A673 (cell line): ENCODE measurements at regions not wholly inside any gene's neighbourhood (a gene's known extent, or its start where the extent isn't known, plus 50 kb on each side); places are given as distances from the start of the nearest gene placed in this dataset.

Experiments
- BruUV-seq: library from RNA; stranded (reverse); fragments of 400-500 nt; replicated peaks from 2 replicates; lab custom pipeline; 2021; lab: Mats Ljungman, UMichigan
- CTCF ChIA-PET: fragments of 300-600 bp; sonication (Branson Sonifier 250); formaldehyde crosslinking; loops from one replicate; lab custom pipeline; 2022; ENCODE audit warnings: antibody characterized with exemption; lab: Charles Lee
- POLR2A ChIA-PET: fragments of 300-600 bp; sonication (Branson Sonifier 250); formaldehyde crosslinking; loops from one replicate; lab custom pipeline; 2022; ENCODE audit warnings: antibody characterized with exemption; ENCODE audit not compliant: low non-redundant PET; lab: Charles Lee
- DNase-seq: peaks from one replicate; pipeline ENCODE4 v3.0.0-alpha.2; 2015; ENCODE audit warnings: low spot score
- H3K27ac ChIP-seq: fragments of 200-600 bp; sonication (generic); 2 replicates; pipeline ENCODE4 v1.5.1; 2016; ENCODE audit warnings: mixed run types, low read depth, mild to moderate bottlenecking, mixed read lengths, antibody characterized with exemption, low read length; ENCODE audit not compliant: poor library complexity, severe bottlenecking
- H3K27me3 ChIP-seq: fragments of 200-600 bp; sonication (generic); replicated peaks from 2 replicates; pipeline ENCODE4 v1.6.1; 2017; ENCODE audit warnings: mixed run types, low read depth, mild to moderate bottlenecking, mixed read lengths, antibody characterized with exemption, low read length; ENCODE audit not compliant: insufficient read depth, poor library complexity
- H3K36me3 ChIP-seq: fragments of 200-600 bp; sonication (generic); 2 replicates; pipeline ENCODE4 v1.6.1; 2016; ENCODE audit warnings: mixed run types, mild to moderate bottlenecking, mixed read lengths, antibody characterized with exemption, low read length; ENCODE audit not compliant: insufficient read depth, poor library complexity, severe bottlenecking
- H3K4me1 ChIP-seq: fragments of 200-600 bp; sonication (generic); 2 replicates; pipeline ENCODE4 v1.6.1; 2017; ENCODE audit warnings: mixed run types, mild to moderate bottlenecking, mixed read lengths, antibody characterized with exemption, low read length; ENCODE audit not compliant: insufficient read depth, poor library complexity, severe bottlenecking
- H3K4me3 ChIP-seq: fragments of 200-600 bp; sonication (generic); 2 replicates; pipeline ENCODE4 v1.5.1; 2016; ENCODE audit warnings: low read depth, mixed run types, mild to moderate bottlenecking, mixed read lengths, low read length; ENCODE audit not compliant: poor library complexity, severe bottlenecking
- H3K9me3 ChIP-seq: fragments of 200-600 bp; sonication (generic); 2 replicates; pipeline ENCODE4 v1.6.1; 2016; ENCODE audit warnings: mixed run types, low read depth, mild to moderate bottlenecking, mixed read lengths, antibody characterized with exemption, low read length; ENCODE audit not compliant: poor library complexity, severe bottlenecking
- EZH2 ChIP-seq: fragments of 200-600 bp; sonication (generic); IDR thresholded peaks from 2 replicates; pipeline ENCODE4 v1.6.1; 2017; ENCODE audit warnings: borderline replicate concordance, low read depth, mild to moderate bottlenecking, mixed read lengths, antibody characterized with exemption, low read length; ENCODE audit not compliant: poor library complexity, severe bottlenecking
- intact Hi-C: fragments of 100-400 bp; cut with micrococcal nuclease; formaldehyde crosslinking; loops from one replicate; pipeline ENCODE4 v1.10.0; 2022; ENCODE audit not compliant: unreplicated experiment
- TF ChIP-seq, protein P1 (sequence below): fragments of 300-800, 200-600 bp; sonication (generic); conservative IDR thresholded peaks from 2 replicates; pipeline ENCODE4 v1.5.1; 2017; ENCODE audit warnings: low read depth, mild to moderate bottlenecking, antibody characterized with exemption, low read length, moderate library complexity, mixed read lengths

DNA sequence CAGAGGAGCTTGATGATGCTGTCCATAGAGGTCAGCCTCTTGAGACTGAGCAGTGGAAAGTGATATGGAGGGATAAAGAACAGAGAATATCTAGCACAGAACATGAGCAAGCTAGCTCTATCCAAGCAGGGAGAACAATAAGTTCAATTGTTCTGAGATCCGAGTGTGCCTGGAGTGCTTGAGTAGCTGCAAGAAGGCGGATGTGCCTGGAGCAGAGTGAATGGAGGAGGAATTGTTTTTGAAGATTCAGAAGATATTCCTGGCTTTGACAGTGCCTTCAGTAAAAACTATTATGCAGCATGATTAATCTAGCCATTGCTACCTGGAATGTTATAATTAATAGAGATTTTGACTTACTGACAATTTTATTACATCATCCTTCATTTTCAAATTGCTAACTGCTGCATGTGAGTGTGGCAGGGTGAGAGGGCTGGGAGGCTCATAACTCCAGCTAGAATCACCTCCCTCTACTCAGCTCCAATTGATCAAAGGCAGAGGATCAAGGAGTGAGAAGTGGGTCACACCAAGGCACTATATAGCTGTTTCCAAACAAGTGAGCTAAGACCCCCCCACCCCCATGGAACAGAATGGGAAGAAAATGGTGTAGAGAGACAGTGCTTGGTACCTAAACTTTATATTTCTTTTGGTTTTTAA, 302.8 kb downstream of the ADRA2A start:
- DNase-seq, result no peak
- no peaks in the 10 kb centered on the region for H3K27me3 ChIP-seq
- ChIA-PET POLR2A (no interaction called here), CTCF (no interaction called here)
- TF ChIP-seq, protein P1, sequence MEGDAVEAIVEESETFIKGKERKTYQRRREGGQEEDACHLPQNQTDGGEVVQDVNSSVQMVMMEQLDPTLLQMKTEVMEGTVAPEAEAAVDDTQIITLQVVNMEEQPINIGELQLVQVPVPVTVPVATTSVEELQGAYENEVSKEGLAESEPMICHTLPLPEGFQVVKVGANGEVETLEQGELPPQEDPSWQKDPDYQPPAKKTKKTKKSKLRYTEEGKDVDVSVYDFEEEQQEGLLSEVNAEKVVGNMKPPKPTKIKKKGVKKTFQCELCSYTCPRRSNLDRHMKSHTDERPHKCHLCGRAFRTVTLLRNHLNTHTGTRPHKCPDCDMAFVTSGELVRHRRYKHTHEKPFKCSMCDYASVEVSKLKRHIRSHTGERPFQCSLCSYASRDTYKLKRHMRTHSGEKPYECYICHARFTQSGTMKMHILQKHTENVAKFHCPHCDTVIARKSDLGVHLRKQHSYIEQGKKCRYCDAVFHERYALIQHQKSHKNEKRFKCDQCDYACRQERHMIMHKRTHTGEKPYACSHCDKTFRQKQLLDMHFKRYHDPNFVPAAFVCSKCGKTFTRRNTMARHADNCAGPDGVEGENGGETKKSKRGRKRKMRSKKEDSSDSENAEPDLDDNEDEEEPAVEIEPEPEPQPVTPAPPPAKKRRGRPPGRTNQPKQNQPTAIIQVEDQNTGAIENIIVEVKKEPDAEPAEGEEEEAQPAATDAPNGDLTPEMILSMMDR, result no peak
- no peak for TF ChIP-seq EZH2
- no peak overlapping the region for H3K27ac ChIP-seq
- BruUV-seq, result no TSS peak
- no peaks in the 10 kb centered on the region for H3K36me3 ChIP-seq
- no peaks in the 10 kb centered on the region for H3K9me3 ChIP-seq
- H3K4me1 ChIP-seq, result no peaks in the 10 kb centered on the region
- intact Hi-C loops, result no loop called here
- no peak overlapping the region for H3K4me3 ChIP-seq

DNA sequence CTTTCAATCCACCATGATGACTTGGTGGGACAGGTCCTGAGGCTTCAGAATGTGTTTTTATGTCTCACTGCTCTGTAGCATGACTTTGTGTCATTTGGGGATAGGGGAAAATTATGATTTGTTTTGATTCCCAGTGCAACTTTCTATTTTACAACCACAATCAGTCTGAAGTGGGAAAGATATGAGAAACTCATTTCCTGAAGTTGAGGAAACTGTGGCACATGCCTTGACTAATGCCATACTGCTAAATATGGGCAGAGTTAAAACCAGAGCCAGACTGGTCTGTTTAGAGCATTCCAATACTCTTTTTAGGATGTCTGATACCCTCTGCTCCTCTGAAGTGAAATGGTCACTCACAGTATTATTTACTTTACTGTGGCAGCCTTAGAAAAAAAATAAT, 307.7 kb downstream of the ADRA2A start:
- POLR2A ChIA-PET, result no interaction called here

DNA sequence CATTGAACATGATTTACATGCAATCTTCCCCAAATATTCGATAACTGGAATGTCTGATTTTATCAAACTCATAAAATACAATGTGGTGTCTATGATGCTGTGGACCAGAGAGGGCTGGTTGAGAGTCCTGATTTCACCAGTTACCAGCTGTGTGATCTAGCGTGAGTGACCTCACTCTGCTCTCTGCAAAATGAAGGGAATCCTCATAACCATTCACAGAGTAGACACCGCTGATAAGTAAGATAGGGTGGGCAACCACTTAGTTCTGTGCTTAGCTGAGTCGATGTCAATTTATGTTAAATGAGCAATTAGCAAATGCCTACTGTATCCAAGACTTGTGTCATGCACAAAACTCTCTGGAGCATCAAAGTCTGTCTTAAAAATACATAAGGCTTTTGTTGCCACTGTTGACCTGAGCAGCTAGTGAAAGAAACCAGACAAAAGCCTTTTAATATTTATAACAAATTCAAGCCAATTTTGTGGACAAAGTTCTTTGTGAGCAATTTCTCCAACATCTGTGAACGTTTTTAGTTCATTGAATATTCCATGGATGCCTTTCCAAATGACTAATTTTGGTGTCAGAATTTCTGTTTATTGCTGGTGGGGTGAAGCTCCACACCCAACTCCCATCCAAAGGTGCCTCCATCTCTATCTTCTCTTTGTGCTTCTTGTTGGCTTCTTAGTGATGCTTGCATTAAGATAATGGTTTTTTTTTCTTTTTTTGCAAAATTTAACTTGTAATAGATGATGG, 314.2 kb downstream of the ADRA2A start:
- Histone ChIP-seq H3K27ac (no peak overlapping the region), H3K4me1 (no peaks in the 10 kb centered on the region), H3K9me3 (no peaks in the 10 kb centered on the region), H3K36me3 (no peaks in the 10 kb centered on the region), H3K27me3 (no peaks in the 10 kb centered on the region), H3K4me3 (no peak overlapping the region)
- intact Hi-C loops, result no loop called here
- no TSS peak for BruUV-seq
- CTCF ChIA-PET, result no interaction called here
- POLR2A ChIA-PET, result no interaction called here
- no peak for TF ChIP-seq EZH2
- TF ChIP-seq, protein P1, result no peak
- DNase-seq, result no peak

More for the DNA sequence above, 307.7 kb downstream of the ADRA2A start:
- intact Hi-C loops, result no loop called here
- no peaks in the 10 kb centered on the region for H3K4me1 ChIP-seq
- no TSS peak for BruUV-seq
- H3K27ac ChIP-seq, result no peak overlapping the region
- TF ChIP-seq EZH2, result no peak
- TF ChIP-seq, protein P1, result no peak
- no peak overlapping the region for H3K4me3 ChIP-seq
- no peaks in the 10 kb centered on the region for H3K36me3 ChIP-seq
- CTCF ChIA-PET, result no interaction called here
- H3K27me3 ChIP-seq, result no peaks in the 10 kb centered on the region
- no peaks in the 10 kb centered on the region for H3K9me3 ChIP-seq
- DNase-seq, result no peak
